C1 segment of cervical spinal cord (tissue), 14 donors: ENCODE measurements at regions not wholly inside any gene's neighbourhood (a gene's known extent, or its start where the extent isn't known, plus 50 kb on each side); places are given as distances from the start of the nearest gene placed in this dataset.

Experiments used
- DNase-seq, 14 donors: peaks; one replicate each; lab custom pipeline; 2025; lab: John Stamatoyannopoulos, UW

DNA sequence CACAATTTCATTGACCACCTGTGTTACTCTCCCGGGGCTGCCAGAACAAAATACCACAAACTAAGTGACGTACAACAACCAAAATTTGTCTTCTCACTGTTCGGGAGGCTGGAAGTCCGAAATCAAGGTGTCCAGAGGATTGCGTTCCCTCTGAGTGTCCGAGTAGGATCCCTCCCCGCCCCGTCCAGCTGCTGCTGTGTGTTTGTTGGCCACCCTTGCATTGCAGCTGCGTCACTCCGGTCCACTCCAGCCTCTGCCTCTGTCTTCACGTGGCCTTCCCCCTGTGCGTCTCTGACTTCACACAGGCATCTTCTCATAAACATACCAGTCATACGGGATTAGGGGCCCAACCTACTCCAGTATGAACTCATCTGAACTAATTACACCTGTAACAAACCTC, 251.8 kb upstream of the SMIM21 start:
- no peak for DNase-seq

DNA sequence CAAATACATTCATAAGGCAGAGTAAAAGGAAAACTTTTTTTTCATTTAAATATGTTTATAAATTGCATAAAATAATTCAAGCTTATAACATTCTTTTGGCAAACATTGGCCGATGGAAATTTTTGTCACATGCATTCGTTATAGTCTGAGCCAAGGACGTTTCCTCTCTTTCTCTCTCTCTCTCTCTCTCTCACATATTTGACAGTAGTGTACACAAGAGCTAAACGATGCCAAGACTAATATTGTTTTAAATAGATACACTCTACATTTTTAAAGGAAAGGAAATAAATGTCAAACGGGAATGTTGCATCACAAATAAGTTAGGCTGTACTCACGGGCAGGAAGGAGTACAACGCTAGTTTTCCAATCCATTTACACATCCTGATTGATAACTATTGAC, 251.1 kb upstream of the SMIM21 start:
- no peak for DNase-seq

DNA sequence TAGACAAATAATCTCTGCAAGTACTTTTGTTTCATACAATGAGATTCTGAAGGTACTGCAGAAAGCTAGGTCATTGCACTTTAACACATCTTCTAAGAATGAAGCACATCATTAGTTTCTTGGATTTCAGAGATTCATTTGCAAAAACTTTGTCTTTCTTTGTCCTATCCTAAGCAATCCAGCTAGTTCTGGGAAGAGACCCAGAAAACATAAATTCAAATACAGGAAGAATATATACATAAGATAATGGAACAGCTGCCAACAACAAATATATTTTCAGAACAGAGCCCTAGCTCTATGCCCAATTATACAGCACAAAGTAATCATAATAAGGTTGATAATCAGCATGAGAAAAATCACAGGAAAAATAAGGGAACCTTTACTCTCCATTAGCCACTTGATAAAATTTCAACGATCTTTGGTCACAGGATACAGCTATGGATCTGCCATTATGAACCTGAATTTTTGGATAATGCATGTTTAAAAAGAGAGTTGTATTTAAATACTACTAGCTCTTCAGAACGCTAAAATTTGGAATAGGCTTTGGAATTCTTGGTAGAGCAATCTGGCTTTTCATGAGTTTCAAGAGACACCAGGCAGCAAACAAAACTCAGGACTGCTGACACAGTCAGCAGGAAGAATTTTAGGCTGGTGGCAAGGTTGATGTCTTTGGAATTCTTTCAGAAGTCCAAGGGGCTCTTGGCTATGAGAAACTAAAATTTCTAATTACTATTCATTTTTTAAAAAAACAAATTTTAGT, 250.4 kb upstream of the SMIM21 start:
- DNase-seq = no peak

DNA sequence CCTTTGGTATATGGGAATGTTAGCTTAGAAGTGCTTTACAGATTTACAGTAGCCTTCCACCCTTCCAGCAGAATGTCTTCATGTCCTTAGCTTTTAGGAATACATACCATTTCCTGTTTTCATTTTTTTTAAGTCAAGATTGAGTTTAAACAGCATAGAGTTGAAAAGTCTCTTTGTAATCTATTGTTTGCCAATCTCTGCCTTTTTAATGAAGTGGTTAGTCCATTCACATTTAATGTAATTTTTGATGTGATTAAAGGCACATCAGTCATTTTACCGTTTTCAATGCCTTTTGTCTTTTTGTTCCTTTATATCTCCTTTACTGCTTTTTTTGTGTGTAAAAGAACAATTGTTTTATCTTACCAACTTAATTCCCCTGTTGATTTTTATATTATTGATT, 233.4 kb upstream of the SMIM21 start:
- no peak for DNase-seq

DNA sequence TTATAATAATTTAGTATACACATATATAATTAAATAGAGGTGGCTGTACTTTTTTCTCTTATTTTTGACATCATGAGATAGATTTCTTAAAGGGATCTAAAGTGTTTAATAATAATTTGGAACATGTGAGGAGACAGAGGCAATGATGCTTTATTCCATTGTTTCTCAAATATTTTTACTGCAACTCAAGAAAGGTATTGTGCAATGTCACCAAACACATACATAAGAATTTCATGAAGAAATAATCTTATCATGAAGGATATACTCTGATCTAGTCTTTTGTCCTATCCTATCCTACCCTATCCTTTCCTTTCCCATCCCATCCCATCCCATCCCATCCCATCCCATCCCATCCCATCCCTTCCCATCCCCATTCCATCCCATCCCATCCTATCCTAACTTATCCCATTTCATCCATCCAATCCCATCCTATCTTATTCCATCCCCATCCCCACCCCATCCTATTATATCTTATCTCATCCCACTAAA, 232.1 kb upstream of the SMIM21 start:
- no peak for DNase-seq

DNA sequence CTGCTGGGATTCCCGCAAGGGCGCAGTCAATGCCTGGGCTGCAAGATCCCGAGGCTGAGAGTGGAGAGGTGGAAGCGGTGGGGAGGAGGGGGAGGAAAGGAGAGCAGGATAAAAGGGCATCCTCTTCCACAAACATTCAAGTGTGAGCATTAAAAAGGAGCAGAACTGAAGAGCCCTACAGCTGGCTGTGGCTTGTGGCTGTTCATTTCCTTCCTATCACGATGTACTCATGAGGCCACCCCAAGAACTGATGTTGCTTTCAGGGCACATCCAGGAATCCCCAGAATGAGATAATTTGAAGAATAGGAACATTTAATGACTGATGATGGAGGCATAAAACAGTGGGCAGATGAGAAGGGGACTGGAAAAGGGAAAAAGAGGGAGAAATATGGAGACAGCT, 230.8 kb upstream of the SMIM21 start:
- DNase-seq = no peak

DNA sequence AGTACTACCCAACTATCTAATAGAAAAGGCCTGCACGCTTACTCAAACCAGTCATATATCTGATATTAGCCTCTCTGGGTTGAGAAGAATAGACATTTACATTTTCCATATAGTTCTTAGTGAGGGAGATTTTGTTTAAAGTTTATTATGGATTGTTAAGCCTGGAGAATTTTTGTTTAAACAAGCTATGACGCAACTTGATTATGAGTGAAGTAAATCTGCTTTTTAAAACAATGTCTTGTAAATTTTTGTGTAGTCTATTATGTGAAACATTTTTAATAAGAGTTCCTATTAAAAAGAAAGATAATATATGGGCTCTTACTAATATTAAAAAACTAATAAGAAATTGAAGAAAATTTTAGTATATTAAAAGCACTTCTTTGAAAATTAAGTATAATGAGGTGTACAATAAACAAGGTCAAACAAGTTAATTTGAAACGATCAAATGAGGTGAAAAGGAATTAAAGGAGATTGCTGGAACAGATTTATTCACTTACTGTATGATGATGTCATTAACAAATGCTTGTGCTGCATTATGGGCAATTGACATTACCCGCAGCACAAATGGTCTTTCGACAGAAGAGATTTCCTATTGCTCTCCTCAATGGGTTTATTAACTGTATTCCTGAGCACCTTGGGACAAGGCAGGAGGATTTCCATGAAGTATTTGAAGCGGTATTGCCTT, 229.2 kb upstream of the SMIM21 start:
- no peak for DNase-seq

DNA sequence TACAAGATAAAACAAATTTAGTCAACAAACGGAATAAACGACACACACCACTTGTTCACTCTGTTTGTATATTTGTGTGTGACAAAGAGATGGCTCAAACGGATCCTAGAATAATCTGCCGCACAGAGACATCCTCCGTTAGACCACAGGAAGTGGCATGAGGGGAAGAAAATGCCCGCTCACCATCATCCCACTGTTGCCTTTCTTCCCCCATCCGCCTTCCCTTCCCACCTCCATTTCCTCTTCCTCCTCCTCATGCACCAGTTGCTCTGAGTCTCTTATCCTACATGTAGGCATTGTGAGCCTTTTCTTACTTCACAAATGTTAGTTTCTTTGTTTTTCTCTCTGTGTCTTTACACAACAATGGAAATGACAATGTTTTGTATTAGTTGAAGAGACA, 228.5 kb upstream of the SMIM21 start:
- no peak for DNase-seq

DNA sequence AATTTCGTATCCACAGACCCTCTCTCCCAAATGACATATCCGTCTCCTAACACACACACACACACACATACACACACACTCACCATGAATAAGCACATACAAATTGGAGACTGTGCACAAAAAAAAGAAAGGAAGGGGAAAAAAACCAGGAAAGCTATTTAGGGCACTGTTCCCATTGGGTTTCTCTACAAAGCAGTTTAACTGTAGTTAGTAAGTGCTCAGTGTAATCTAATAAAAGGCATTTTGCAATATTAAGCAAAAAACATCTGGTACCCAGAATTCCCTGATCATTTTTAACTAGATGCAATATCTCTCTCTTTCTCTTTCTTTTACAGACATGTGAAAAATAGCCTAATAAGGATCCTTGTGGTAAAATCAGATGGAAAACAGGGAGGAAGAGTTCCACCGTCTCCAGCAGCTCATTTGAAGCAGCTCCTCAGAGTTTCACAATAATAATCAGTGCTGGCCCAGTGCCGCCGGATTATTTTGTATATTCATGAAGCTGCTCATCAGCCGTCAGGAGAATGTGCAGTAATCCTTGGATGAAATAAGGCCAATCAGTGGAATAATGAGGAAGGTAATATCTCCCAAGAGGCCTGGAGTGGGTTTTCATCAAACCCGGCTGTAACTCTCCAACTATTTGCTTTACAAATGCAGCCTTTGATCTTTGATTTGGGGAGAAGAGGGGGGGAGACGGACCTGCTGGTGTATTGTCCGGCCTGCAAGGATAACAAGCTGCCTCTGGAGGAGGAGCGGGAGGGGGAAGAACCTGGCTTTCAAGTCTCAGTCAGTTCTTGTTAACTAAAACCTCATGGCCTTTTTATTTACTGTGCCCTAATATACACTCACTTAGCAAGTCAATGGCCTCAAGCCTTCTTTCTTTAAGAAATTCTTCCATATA, 227.6 kb upstream of the SMIM21 start:
- no peak for DNase-seq

DNA sequence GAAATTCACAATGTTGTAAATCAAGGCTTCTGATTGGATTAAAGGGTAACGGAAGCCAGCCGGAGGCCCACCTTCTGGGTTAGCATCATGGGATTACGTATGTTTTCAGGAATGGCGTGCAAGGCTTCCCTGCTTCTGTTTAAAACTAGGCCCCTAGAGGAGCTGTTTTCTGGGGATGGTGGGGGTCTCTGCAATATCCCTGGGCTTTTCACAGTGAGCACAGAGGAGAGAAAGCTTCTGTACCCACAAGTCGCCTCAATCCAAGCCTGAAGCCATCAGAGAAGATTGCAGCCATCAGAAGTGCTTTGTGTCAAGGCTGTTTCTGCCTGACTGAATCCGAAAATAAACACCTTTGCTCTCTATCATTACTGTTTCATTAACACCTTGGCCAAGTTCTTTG, 226.9 kb upstream of the SMIM21 start:
- DNase-seq = no peak

DNA sequence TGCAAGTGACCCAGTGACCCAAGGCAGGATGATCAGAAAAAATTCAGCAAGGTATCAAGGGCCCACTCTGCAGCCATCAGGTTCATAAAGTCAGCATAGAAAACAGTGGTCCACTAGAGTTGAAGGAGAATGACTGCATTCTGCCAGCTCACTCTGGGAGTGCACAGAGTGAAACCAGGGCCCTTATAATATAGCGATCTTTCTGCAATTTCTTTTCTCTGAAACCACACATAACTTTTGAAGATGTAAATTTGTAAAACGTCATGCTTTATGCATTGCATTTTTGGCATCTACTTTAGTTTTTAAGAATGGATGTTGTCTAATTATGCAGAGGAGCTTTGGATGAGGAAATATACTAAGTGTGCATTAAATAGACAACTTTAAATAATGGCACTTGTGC, 225.0 kb upstream of the SMIM21 start:
- DNase-seq = no peak

DNA sequence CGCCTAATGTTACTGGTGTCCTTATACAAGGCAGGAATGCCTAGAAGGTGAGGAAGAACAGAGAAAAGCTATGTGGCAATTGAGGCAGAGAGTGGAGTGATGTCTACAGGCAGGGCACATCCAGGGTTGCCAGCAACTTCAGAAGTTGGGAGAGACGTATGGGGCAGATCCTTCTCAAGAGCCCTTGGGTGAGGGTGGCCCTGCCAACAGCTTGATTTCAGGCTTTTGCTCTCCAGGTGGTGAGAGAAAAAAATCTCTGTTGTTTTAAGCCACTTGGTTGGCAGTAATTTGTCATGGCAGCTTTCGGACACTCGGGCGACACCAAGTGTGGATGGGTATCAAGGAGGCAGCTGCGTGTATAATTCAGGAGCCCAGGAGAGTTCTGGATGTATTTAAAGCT, 217.4 kb upstream of the SMIM21 start:
- no peak for DNase-seq

DNA sequence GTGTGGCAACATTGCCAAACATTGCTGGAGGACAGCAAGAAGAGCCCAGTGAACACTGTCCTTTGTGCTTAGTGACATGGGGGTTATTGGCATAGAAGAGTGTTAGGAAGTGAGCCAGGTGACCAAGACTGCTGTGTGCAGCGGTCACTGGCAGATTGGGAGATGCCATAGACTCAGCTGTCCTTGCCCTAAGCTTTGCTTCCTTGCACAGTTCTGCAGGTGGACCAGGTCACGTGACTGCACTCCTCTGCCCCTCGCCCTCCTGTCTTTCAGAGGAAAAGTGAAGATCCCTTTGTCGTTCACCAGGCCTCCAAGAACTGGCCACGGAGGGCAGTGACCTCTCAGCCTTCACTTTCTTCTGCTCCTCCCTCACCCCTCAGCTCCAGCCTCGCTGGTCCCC, 215.6 kb upstream of the SMIM21 start:
- DNase-seq = no peak

DNA sequence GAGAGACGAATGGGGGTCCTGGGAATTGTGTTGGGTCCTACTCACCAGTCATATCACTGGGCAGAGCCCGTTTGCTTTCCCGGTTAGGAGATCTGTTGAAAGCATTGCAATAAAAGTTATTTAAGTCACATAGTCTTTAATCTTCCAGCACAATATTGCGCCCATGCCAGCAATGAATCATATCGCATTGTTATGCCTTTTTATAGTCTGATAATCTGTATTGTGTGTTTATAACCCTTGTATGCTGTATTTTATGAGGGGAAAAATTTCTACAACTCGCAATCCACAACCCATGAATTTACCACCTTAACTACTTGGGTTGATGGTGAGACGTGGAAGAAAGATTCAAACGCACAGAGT, 211.9 kb upstream of the SMIM21 start:
- no peak for DNase-seq

DNA sequence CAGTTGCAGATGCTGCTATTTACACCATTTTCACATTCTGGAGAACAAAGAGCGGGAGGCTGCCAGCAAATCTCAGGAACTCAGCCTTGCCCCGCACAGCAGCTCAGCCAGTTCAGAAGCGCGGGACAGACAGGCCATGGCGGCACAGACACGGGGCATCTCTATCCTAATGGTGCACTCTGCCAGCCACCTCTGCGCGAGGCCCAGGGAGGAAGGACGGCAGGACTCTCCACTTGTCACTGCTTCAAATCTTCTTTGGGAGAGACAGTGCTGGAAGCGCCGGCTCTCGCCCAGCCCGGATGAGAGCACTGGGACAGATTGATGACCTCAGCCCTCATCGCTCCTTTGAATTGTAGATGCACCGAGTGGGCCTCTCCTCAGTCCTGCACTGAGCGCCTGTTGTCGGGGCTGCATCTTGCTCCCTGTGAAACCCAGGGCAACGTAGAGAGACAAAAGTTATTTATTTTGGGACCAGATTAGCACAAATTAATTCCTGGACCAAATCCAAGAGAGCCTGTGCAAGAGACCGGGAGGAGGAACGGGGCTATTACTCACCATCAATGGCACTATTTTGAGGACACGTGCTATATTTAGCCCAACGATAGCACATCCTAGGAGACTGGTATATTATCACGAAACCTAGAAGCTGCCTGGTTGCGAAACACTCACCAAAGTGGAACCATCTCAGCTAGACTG, 211.4 kb upstream of the SMIM21 start:
- DNase-seq = peak in 11 of 14 donors; percentile 3 to 67 (median 39)

DNA sequence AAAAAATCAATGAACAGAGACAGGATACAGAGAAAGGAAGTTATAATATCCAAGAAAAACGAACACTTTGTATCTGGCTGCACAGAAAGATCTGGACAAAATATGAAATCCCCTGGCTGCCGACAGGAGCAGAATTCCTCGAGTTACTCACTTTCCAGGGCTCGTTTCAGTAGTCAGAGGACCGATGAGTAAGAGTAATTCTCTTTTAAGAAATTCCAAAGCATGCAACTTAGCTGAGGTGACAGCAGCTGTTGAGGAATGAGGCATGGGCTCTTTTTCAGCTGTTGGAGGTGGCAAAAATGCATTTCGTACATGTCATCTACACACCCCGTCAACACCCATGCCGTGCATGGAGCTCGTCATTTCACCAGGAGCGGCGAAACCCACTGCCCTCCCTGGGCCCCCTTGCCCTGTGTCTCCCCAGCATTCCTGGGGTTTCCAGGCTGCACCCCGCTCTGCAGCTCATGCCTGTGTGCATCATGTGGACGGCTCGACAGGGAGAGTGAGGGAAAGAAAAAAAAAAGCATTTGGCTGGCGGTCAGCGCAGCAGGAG, 210.8 kb upstream of the SMIM21 start:
- peak in 1 of 14 donors; percentile 58 for DNase-seq

DNA sequence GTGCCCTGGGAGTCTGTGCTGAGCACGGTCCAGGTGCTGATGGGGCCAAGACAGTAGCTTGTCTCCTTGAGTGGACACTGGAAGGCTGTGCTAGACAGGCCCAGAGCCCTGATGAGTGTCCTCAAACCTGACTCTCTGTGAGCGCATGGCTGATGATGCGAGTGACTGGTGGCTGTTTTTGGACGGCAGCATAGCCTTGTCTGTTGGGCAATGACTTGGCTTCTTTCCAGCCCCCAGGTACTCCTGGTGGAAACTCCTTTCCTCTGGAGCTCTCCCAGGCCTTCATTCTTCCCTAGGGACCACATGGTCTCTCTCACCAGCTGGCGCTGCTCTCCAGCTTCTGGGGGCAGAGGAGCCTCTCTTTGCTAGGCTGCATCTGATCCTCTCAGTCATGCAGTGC, 207.6 kb upstream of the SMIM21 start:
- DNase-seq = no peak

DNA sequence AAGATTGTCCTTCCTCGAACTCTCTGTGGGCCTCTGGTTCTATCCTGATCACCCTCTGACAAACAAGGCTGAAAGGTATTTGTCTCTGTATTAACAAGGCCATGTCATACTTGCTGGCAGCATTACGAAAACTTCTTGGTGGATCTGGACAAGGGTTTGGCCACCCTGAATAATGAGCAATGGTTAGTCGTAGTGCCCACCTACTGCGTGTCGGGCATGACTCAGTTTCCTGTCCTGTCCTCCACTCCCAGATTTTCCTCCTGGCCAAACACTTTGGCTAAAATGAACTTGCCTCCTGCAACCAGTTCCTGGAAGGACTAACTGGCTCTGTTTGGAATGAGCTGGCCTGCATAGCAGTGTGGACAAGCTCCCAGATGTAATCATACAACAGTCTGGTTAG, 198.5 kb upstream of the SMIM21 start:
- DNase-seq = no peak

DNA sequence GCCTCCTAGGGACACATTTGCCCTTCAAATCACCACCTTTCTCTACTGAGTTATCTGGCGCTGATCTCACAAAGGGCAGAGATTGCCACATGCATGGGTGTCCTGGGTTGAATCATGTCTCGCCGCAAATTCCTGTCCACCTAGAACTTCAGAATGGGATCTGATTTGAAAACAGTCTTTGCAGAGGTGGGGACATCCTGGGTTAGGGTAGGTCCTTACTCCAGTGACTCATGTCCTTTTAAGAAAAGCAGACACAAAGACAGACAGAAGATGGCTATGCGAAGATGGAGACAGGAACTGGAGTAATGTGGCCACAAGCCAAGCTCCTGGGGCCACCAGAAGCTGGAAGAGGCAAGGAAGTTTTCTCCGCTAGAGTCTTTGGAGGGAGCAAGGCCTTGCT, 197.4 kb upstream of the SMIM21 start:
- no peak for DNase-seq

DNA sequence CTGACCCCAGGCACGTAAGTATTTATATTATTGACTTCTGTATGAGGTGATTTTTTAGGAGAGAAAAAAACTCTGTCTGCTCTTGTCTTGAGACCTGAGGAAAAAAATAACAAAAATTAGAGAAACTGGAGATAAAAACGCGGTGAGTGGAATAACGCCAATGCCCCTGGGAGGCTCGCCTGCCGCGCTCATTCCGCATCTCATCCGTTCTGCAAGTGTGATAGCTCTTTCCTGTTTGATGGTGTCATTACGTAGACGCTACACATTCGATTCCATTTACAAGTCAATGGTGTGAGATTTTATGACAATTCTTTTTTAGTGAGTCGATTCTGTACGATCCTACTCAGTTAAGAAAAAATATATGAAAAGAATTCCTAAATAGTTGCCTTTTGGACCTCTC, 194.3 kb upstream of the SMIM21 start:
- no peak for DNase-seq

DNA sequence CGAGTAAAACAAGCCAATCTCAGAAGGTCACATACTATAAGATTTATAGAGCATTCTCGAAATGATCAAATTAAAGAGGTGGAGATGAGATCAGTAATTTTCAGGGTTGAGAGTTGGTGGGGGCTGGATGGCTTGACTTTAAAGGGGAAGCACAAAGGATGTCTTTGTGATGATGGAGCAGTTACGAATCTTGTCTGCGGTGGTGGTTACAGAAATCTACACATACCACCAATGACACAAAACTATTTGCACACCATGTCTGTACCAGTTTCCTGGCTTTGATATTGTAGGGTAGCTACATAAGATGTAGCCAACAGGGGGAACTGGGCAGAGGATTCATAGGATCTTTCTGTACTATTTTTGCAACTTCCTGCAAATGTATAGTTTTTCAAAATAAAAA, 190.6 kb upstream of the SMIM21 start:
- DNase-seq = no peak
